DMS 273 (cell line): ENCODE measurements at regions not wholly inside any gene's neighbourhood (a gene's known extent, or its start where the extent isn't known, plus 50 kb on each side); places are given as distances from the start of the nearest gene placed in this dataset.
A peak's percentile ranks its signal among the peaks of the same experiment; 100 is the strongest.
"Not testable (repeated sequence)": the region's sequence is repeated elsewhere in the genome, so short reads cannot be mapped to it uniquely, and the experiment has no call there.

Experiments used
- DNase-seq: peaks from one replicate; lab custom pipeline; 2025; ENCODE audit not compliant: unreplicated experiment; lab: John Stamatoyannopoulos, UW

DNA sequence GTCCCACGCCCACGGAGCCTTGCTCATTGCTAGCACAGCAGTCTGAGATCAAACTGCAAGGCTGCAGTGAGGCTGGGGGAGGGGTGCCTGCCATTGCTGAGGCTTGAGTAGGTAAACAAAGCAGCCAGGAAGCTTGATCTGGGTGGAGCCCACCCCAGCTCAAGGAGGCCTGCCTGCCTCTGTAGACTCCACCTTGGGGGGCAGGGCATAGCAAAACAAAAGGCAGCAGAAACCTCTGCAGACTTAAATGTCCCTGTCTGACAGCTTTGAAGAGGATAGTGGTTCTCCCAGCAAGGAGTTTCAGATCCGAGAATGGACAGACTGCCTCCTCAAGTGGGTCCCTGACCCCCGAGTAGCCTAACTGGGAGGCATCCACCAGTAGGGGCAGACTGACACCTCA, 239.7 kb downstream of the DAD1 start:
- DNase-seq: not testable (repeated sequence)

DNA sequence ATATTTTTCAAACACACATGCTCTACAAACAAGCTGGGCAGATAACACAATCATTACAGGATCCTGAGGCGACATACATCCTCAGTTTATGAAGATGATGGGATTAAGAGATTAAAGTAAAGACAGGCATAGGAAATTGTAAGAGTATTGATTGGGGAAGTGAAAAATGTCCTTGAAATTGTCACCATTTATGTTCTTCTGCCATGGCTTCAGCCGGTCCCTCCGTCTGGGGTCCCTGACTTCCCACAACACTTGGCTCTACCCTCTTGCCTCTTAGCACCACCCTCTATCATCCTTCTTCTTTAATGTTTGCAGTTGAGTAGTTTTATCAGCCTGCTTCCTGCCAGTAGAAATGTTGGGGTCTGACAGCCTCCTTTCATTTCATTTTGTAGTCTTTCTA, 244.4 kb downstream of the DAD1 start:
- no peak for DNase-seq

DNA sequence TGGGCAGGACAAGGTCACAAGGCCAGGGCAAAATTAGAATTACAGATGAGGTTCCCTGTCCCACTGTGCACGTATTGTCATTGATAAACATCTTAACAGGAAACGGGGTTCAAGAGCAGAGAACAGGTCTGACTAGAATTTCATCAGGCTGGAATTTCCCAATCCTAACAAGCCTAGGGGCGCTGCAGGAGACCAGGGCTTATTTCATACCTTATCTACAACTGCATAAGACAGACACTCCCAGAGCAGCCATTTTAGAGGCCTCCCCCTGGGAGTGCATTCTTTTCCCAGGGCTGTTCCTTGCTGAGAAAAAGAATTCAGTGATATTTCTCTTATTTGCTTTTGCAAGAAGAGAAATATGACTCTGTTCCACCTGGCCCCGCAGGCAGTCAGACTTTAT, 244.8 kb downstream of the DAD1 start:
- not testable (repeated sequence) for DNase-seq

- no peak for DNase-seq
Measured at GRCh38 chr14:22341049-22341448, 248.0 kb downstream of the DAD1 start.

GRCh38 chr14:22338917-22339715, 249.9 kb downstream of the DAD1 start:
- no peak for DNase-seq

DNA sequence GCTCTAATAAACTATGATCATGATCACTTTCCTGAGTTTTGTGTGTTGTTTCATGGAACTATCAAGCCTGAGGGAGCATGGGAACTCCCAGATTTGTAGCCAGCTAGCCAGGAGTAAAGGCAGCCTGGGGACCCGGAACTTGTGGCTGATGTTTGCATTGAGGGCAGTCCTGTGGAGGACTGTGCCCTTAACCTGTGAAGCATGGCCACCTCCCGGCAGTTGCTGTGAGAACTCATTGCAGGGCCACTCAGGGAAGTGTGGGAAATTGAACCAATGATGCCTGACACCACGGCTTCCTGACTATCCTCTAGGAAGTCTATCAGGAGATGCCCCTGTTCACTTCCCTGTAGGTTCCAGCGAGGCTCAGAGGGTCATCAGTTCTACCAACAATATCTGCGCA, 250.6 kb downstream of the DAD1 start:
- DNase-seq: no peak

DNA sequence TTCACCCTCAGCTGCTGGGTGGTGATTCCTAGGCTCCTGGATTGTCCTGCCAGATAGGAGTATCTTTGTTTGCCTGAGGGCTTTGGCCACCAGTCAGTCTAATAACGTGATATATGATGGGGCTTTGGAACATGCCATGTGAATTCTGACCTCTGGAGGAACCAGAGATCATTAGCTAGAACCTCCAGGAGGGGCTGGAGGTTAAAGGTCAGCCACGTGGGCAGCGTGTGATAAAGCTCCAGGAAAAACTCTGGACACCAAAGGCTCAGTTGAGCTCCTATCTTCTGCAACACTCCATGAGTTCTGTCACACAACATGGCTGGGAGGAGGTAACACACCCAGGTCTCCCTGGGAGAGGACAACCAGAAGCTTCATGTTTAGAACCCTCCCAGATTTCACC, 251.1 kb downstream of the DAD1 start:
- DNase-seq: no peak

DNA sequence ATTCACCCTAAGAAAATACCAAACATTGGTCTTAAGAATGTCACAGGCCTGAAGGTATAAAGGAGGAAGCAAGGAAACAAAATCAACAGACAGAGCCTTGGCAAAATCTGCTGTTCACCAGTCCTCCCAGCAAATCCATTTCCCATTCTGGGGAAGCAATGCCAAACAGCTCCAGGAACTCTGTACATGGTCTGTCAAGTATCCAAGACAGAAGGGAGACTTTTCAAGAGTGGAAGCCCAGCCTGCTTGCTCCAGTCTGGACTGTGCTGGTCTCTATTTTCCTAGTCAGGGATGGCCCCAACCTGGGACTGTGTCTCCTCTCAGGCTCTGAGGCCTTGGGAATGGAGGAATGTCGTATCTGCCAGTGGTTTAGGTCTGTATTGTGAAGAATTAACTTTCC, 251.5 kb downstream of the DAD1 start:
- DNase-seq: no peak

- no peak for DNase-seq
Measured at GRCh38 chr14:22336031-22336430, 253.0 kb downstream of the DAD1 start.

DNA sequence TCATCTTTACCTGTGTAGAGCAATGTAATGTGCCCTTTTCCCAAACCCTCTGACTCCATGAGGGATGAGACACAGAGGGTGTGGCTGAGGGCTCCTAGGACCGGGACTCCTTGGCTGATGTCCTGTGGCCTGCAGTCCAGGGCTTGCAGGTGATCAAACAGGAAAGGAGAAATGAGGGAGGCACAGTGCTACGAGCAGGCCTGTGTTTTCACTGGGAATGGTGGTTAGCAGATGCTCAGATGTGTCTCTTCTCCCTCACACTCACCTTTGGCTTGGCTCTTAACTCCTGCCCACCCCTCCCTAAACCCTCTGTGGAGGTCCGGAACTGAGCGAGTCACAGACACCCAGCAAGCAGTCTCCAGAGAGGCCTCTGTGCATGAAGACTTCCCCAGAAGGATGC, 254.4 kb downstream of the DAD1 start:
- no peak for DNase-seq

GRCh38 chr14:22334275-22334577, 254.8 kb downstream of the DAD1 start:
- DNase-seq: no peak

DNA sequence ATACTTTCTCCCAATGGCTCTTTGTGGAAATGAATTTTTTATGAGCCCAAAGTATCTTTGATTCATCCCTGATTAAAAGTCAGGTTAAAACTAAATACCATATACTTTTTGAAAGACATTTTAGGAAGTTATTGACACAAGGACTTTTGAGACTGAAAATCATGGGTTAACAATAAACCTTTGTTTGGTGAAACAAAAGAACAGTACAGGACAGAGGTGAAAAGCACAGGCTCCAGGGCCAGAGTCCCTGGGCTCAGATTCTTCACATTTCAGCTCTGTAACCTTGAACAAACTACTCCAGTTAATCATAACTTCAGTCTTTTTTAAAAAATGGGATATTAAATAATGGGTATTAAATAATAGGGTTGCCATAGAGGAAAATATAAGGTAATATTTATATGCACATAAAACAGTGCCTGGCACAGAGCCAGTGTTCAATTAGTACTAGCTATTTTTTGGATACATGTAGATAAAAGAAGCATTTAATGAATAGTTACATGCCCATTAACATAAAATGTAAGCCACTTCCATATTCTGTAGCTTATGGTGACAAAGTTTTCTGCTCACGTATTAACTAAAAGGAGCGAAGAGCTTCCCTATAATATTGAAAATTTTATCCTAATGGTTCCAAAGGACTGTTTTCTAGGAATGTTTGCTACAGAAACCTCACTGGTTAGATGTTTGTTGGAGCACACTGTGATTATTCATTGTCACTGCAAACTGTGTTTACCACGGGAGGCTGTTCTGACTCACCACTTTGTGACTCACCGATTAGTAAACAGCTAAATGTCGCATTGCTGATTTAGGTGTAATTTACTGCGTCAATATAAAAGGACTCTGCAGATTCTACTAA, 255.4 kb downstream of the DAD1 start:
- DNase-seq: no peak

DNA sequence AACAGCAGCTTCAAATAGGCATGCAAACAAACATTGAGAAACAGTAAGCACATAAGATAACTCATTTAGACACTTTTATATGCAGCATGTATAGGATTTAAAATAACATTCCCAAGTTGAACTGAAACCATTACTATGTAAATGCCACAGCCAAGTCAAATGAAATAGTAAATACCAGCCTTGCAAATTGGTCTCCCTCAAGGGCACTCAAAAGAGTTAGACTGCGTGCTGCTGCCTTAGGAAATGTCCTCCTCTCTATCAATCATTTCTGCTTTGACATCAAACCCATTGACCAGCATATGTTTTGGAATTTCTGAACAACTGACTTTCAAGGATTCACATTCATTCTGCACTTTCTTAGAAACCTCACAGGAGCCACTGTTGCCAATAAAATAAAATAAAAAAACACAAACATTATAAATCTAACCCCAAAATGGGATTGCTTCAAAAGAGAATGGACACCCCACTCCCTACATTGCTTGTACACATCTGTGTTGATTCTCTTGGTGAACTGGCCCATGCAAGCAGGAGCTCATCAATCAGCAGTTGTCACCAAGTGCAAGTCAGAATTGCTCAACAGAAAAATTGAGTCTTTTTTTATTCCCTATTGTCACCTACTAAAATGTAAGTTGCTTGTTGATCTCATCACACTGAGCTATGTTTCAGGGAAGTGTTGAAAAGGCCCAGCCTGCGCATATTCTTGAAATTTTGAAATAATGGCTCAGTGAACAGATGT, 256.2 kb downstream of the DAD1 start:
- no peak for DNase-seq

GRCh38 chr14:22329371-22329770, 259.7 kb downstream of the DAD1 start:
- no peak for DNase-seq

GRCh38 chr14:22325676-22326400, 263.2 kb downstream of the DAD1 start:
- no peak for DNase-seq

DNA sequence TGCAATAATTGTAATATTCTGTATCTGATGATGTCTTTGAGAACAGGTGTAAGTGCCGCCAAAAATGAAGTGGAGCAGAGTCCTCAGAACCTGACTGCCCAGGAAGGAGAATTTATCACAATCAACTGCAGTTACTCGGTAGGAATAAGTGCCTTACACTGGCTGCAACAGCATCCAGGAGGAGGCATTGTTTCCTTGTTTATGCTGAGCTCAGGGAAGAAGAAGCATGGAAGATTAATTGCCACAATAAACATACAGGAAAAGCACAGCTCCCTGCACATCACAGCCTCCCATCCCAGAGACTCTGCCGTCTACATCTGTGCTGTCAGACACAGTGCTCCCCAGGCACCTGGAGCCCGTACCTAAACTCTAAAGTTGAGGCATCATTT, 268.7 kb downstream of the DAD1 start:
- no peak for DNase-seq

GRCh38 chr14:22319526-22320361, 269.3 kb downstream of the DAD1 start:
- DNase-seq: peak; percentile 76

GRCh38 chr14:22318951-22319350, 270.1 kb downstream of the DAD1 start:
- DNase-seq: no peak

GRCh38 chr14:22316473-22316872, 272.6 kb downstream of the DAD1 start:
- no peak for DNase-seq

DNA sequence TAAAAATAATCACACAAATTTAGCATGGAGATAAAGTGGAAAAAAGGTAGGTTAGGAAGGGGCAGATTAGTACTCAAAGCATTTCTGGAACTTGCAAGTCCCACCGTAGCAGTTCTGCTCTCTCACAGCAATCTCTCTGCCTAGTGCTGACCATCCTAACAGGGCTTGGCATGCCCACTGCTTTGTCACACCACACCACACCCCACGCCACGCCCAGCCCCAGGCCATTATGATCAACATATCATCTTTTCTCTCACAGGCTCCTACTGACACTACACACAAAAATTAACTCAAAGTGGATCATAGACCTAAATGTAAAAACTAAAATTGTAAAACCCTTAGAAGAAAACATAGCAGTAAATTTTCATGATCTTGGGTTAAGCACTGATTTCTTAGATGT, 273.7 kb downstream of the DAD1 start:
- no peak for DNase-seq
